ENCODE measurements at regions not wholly inside any gene's neighbourhood (a gene's known extent, or its start where the extent isn't known, plus 50 kb on each side); places are given as distances from the start of the nearest gene placed in this dataset.

GRCh38 chr15:94770199-94770598, 538.8 kb downstream of the MCTP2 start:
- DNase-seq, result no peak

- no peak for DNase-seq
Measured at GRCh38 chr15:94777037-94777436, 545.7 kb downstream of the MCTP2 start.

- DNase-seq, result no peak
Measured at GRCh38 chr15:94778840-94779239, 547.5 kb downstream of the MCTP2 start.

- no peak for DNase-seq
Measured at GRCh38 chr15:94780166-94780565, 548.8 kb downstream of the MCTP2 start.

- no peak for DNase-seq
Measured at GRCh38 chr15:94785091-94785490, 553.7 kb downstream of the MCTP2 start.

GRCh38 chr15:94791008-94791407, 559.6 kb downstream of the MCTP2 start:
- DNase-seq, result no peak

GRCh38 chr15:94791510-94791909, 560.1 kb downstream of the MCTP2 start:
- no peak for DNase-seq

- DNase-seq, result no peak
Measured at GRCh38 chr15:94792196-94792595, 560.8 kb downstream of the MCTP2 start.

- no peak for DNase-seq
Measured at GRCh38 chr15:94793207-94793606, 561.8 kb downstream of the MCTP2 start.

- no peak for DNase-seq
Measured at GRCh38 chr15:94793641-94794040, 562.3 kb downstream of the MCTP2 start.

- no peak for DNase-seq
Measured at GRCh38 chr15:94804613-94805012, 573.3 kb downstream of the MCTP2 start.

GRCh38 chr15:94815110-94815731, 583.9 kb downstream of the MCTP2 start:
- DNase-seq, result no peak

GRCh38 chr15:94815914-94816313, 584.6 kb downstream of the MCTP2 start:
- DNase-seq, result no peak

- no peak for DNase-seq
Measured at GRCh38 chr15:94829887-94830884, 598.8 kb downstream of the MCTP2 start.

- no peak for DNase-seq
Measured at GRCh38 chr15:94834000-94834399, 602.6 kb downstream of the MCTP2 start.

GRCh38 chr15:94834494-94834893, 603.1 kb downstream of the MCTP2 start:
- DNase-seq, result no peak

- no peak for DNase-seq
Measured at GRCh38 chr15:94838281-94838680, 606.9 kb downstream of the MCTP2 start.

GRCh38 chr15:94840794-94841783, 609.7 kb downstream of the MCTP2 start:
- DNase-seq, result no peak

- DNase-seq, result no peak
Measured at GRCh38 chr15:94843060-94843459, 611.7 kb downstream of the MCTP2 start.

GRCh38 chr15:94844198-94844537, 612.8 kb downstream of the MCTP2 start:
- DNase-seq, result no peak

GRCh38 chr15:94844538-94845389, 613.4 kb downstream of the MCTP2 start:
- no peak for DNase-seq

- DNase-seq, result no peak
Measured at GRCh38 chr15:94845390-94845716, 614.0 kb downstream of the MCTP2 start.

Data from OCI-M1 (cell line).